SH-SY5Y (cell line): ENCODE measurements at regions not wholly inside any gene's neighbourhood (a gene's known extent, or its start where the extent isn't known, plus 50 kb on each side); places are given as distances from the start of the nearest gene placed in this dataset.

ENCODE experiments used
- GATA2 ChIP-seq: IDR thresholded peaks from 2 replicates; pipeline ENCODE4 v1.6.1; 2011; ENCODE audit warnings: mild to moderate bottlenecking, low read depth, low read length
- GATA3 ChIP-seq: IDR thresholded peaks from 2 replicates; pipeline ENCODE4 v1.6.1; 2011; ENCODE audit warnings: low read depth, mild to moderate bottlenecking, low read length, moderate library complexity

DNA sequence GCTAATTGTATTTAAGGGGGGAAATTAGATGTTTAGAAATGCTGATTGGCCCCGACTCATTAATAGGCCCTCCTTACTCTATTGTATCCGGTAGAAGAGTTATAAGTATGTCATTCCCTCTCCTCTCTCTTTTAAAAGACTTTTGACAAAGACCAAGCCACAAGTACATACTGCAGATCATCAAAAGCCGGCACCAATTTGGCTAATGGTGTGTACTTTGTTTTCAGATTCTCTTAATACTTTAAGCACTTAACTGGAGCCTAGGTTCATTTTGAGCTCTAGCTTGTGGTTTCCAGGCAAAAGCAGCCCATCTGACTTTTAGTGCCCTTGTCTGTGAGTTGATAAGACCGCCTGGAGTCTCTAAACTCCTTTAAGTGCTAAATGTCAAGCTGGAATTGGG lies 210.0 kb upstream of the LYZL1 start:
- no peak for TF ChIP-seq GATA3
- no peak for TF ChIP-seq GATA2
